ENCODE measurements at regions not wholly inside any gene's neighbourhood (a gene's known extent, or its start where the extent isn't known, plus 50 kb on each side); places are given as distances from the start of the nearest gene placed in this dataset.

DNA sequence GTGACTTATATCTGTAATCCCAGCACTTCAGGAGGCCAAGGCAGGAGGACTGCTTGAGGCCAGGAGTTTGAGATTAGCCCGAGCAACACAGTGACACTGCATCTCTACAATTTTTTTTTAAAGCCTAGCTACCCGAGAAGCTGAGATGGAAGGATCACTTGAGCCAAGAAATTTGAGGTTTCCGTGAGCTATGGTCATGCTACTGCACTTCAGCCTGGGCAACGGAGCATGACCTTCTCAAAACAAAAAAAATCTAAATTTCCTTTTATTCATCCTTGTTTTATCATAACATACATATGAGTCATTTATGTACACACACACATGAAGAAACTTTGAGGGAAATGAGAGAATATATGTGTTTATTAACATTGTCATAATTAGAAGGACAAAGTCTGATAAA lies 277.5 kb upstream of the MAGI2 start:
- TF ChIP-seq, protein P1, sequence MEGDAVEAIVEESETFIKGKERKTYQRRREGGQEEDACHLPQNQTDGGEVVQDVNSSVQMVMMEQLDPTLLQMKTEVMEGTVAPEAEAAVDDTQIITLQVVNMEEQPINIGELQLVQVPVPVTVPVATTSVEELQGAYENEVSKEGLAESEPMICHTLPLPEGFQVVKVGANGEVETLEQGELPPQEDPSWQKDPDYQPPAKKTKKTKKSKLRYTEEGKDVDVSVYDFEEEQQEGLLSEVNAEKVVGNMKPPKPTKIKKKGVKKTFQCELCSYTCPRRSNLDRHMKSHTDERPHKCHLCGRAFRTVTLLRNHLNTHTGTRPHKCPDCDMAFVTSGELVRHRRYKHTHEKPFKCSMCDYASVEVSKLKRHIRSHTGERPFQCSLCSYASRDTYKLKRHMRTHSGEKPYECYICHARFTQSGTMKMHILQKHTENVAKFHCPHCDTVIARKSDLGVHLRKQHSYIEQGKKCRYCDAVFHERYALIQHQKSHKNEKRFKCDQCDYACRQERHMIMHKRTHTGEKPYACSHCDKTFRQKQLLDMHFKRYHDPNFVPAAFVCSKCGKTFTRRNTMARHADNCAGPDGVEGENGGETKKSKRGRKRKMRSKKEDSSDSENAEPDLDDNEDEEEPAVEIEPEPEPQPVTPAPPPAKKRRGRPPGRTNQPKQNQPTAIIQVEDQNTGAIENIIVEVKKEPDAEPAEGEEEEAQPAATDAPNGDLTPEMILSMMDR (conservative IDR thresholded peaks at IDR 0.05), result no peak
- TF ChIP-seq ZFX (IDR thresholded peaks at IDR 0.05), result no peak

DNA sequence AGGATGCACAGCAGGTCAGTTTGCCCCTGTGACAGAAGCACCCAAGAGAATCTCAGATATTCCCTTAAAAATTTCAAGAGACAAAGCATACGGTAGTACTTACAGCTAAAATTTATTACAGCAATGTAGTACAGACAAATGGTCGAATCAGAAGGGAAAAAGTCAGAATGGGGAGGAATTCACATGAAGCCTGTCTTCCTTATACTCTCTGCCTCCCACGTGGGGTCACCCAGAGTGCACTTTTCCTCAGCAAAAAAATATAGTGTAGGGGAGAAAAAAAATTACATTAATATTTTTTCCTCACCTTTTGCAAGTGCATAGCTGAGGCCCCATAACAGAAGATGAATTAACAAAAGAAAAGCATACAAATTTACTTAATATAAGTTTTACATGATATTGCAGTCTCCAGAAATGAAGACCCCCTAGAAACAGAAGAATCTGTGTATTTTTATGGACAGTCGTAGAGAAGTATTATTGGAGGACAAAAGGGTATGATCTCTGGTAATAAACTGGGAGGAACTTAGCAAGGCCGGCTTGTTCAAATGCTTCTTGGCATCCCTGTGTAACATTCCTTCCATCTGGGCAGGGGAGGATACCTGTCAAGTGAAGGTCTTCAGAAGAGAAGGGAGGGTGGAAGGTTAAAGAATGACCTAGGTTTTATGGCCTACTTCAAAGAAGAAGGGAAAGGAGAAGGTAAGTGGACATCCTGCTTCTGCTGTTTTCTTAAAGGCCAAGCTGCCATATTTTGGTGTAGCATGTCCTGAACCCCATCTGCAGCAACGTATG lies 270.6 kb upstream of the MAGI2 start:
- TF ChIP-seq ZFX (IDR thresholded peaks at IDR 0.05), result no peak
- TF ChIP-seq, protein P1 (conservative IDR thresholded peaks at IDR 0.05), result no peak
- H3K27ac ChIP-seq, result no peak overlapping the region

More for the DNA sequence above, 277.5 kb upstream of the MAGI2 start:
- no peak overlapping the region for H3K27ac ChIP-seq

DNA sequence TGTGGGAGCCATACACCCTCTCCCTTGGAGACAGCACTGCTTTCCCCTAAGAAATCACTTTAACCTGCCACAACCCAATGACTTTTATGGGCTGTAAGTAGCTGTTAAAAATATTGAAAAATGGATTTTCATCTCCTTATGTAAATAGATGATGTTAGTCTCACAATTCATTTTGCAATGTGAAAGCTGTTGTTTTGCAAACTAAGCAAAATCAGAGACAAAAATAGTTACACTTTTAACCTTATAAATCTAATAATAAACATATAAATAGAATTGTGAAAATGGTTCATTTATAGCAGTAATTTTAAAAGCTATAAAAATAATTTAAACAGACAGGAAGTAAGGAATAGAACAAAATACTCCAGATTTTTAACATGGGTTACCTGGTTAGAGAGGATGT lies 268.8 kb upstream of the MAGI2 start:
- no peak overlapping the region for H3K27ac ChIP-seq

DNA sequence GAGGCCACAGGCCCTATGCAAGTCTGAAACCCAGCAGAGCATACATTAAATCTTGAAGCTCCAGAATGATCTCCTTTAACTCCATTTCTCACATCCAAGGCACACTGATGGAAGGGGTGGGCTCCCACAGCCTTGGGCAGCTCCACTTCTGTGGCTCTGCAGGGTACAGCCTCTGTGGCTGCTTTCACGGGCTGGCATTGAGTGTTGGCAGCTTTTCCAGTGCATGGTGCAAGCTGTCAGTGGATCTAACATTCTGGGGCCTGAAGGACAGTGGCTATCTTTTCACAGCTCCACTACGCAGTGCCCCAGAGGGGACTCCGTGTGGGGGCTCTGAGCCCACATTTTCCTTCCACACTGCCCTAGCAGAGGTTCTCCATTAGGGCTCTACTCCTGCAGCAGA lies 265.7 kb upstream of the MAGI2 start:
- no peak for TF ChIP-seq ZFX (IDR thresholded peaks at IDR 0.05)
- TF ChIP-seq, protein P1 (conservative IDR thresholded peaks at IDR 0.05), result no peak
- H3K27ac ChIP-seq, result no peak overlapping the region

More for the DNA sequence above, 268.8 kb upstream of the MAGI2 start:
- no peak for TF ChIP-seq ZFX (IDR thresholded peaks at IDR 0.05)
- TF ChIP-seq, protein P1 (conservative IDR thresholded peaks at IDR 0.05), result no peak

DNA sequence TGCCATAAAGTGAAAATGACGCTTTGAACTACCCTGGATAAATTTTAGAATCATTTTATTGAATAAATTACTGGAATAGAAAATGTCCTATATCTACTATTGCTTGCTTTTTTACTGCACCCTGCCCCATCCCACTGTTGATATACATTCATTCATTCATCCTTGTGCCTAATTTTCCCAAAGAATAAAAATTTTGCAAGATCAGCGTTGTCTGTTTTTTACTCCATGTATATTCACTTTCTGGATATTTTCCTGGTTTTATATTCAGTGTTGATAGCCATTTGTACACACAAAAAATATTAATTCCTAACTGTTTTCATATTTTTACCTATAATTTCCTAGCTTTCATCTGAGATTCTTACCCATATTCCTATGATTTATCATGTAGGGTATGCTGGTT lies 262.9 kb upstream of the MAGI2 start:
- no peak overlapping the region for H3K27ac ChIP-seq
- TF ChIP-seq, protein P1 (conservative IDR thresholded peaks at IDR 0.05), result no peak
- TF ChIP-seq ZFX (IDR thresholded peaks at IDR 0.05), result no peak

DNA sequence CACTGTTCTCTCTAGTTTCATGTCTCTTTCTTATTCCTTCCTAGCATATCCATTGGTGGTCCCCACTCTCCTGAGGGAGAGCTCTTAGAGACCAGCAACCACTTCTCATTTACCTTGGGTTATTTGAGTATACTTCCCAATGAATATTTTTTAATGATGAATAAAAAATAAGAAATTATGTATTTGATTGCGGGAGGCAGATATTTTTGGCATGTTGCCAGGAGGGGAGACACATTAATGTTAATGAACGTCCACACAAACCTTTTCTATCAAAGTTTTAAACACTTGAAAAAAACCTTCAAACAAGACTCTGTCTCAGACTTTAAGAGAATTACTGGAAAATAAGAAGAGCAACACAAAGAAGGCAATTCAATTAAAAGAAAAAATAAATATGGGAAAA lies 260.6 kb upstream of the MAGI2 start:
- no peak overlapping the region for H3K27ac ChIP-seq
- TF ChIP-seq, protein P1 (conservative IDR thresholded peaks at IDR 0.05), result no peak
- no peak for TF ChIP-seq ZFX (IDR thresholded peaks at IDR 0.05)

DNA sequence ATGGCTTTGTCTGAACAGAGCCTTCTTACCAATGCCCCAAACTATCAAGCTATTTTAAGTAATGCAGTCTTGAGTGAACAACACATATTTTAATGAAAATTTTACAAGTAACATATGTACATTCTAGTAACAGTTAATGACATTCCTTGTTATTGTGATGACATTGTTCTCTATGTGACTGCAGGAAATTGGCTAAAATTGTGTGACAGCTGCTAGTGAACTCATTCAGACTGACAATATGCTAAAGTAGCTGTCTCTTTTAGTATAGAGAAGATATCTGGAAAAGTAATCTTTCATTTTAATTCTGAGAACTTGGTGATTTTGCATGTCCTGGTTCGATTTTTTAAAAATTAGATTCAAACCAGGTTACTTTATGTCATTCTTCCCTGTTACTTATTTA lies 259.8 kb upstream of the MAGI2 start:
- no peak overlapping the region for H3K27ac ChIP-seq
- TF ChIP-seq, protein P1 (conservative IDR thresholded peaks at IDR 0.05), result no peak
- no peak for TF ChIP-seq ZFX (IDR thresholded peaks at IDR 0.05)

Data from C4-2B (cell line).